GM12874 (cell line): ENCODE measurements at regions not wholly inside any gene's neighbourhood (a gene's known extent, or its start where the extent isn't known, plus 50 kb on each side); places are given as distances from the start of the nearest gene placed in this dataset.

Experiments
- TF ChIP-seq, protein P1 (sequence below): IDR thresholded peaks from 2 replicates; pipeline ENCODE4 v1.5.1; 2011; ENCODE audit warnings: low read depth, mild to moderate bottlenecking, control low read depth, low read length, moderate library complexity; ENCODE audit not compliant: insufficient read depth

DNA sequence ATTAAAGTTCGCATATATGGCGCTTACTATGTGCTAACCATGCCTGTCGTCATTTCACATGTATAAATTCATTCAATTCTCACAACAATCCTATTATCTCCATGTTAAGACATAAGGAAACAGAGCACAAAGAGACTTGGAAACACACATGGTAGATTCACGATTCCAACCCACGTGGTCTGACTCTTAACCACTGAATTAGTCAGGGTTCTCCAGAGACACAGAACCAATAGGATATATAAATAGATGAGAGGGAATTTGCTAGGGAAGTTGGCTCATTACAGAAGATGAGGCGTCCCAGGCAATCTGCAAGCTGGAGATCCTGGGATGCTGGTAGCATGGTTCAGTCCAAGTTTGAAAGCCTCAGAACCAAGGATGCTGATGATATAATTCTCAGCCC lies 765.3 kb downstream of the TBL1XR1 start:
- TF ChIP-seq, protein P1, sequence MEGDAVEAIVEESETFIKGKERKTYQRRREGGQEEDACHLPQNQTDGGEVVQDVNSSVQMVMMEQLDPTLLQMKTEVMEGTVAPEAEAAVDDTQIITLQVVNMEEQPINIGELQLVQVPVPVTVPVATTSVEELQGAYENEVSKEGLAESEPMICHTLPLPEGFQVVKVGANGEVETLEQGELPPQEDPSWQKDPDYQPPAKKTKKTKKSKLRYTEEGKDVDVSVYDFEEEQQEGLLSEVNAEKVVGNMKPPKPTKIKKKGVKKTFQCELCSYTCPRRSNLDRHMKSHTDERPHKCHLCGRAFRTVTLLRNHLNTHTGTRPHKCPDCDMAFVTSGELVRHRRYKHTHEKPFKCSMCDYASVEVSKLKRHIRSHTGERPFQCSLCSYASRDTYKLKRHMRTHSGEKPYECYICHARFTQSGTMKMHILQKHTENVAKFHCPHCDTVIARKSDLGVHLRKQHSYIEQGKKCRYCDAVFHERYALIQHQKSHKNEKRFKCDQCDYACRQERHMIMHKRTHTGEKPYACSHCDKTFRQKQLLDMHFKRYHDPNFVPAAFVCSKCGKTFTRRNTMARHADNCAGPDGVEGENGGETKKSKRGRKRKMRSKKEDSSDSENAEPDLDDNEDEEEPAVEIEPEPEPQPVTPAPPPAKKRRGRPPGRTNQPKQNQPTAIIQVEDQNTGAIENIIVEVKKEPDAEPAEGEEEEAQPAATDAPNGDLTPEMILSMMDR: no peak

DNA sequence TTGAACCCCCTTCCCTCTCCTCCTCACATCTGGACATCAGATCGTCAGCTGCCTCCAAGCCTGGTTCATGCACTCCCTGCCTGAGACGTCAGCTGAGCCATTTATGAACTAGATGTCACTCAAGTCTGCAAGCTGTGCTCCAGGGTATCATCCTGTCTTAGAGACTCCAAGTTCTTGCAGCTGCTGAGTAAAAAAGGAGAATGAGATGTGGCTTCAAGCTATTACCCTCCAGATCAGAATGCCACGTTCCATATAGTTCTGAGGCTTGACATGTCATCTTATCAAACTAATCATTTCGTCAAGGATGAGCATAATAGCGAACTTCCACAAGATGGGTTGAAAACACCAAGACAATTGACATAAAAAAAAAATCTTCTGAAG lies 766.3 kb downstream of the TBL1XR1 start:
- TF ChIP-seq, protein P1: no peak

DNA sequence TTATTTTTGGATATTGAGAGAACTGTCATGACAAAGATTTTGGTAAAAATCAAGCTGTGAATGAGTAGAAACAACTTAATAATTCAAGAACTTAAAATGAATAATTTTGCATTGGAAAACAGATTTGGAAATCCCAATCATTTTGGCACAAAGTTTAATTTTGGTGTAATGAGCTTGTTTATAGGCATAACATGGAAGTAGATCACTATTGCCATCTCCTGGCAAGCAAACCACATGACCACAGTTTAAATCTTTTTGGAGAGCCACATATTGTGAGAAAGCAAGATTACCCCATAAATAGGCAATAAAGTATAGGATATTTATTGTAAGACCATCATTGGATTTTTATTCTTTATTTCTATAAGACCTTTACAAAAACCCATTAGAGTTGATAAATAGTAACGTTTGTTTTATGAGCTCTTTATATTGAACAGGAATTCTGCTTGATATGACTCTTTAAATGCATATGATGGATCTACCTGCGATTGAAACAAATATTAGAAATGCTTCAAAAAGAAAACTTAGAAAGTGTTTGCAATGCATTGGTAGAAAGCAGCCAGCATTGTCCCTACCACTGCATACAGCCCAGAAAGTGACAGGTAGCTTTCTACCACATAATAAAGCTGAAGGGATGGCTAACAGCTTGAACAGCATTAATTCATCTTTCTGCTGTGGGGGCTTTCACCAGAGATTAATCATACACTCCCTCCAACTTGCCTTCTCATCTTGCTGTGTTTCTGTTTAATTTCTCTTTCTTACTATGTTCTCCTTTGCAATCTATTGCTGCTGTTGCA lies 766.8 kb downstream of the TBL1XR1 start:
- TF ChIP-seq, protein P1: peak; percentile 9; the same call in 1 of the 2 replicates

DNA sequence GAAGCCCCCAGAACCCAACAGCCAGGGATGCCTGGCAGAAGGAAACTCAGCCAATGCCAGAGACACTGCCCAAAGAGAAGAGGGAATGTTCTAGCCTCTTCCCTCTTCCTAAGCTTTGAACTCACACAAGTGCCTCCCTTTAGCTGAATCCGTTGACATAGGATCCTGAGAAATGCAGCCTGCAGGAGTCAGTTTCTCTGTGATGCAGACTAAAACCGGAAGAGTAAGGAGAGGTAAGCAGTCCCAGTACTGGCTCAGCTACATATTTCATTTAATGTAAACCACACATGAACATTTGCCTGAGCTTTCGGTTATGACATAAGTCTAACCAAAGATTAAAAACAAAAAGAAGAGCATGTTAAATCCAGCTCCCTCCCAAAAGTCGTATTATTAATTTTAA lies 768.7 kb downstream of the TBL1XR1 start:
- TF ChIP-seq, protein P1: no peak

DNA sequence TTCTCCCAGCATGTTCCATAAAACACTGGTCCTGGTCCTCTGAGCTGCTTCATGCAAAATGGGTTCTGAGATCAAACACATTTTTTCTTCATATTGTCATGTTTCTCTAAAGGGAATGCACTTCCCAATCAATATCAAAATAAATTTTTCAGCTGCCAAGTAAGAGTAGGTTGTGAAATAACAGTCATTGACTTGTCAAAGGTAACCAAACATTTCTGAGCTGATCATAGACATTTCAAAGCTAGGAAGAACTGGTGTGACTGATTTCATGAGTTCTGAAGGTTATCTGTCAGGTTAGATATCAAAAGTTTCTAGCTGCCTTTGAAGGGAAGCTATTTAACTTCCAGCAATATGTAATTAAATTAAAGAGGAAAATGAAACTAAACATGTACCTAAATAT lies 770.9 kb downstream of the TBL1XR1 start:
- TF ChIP-seq, protein P1: no peak

DNA sequence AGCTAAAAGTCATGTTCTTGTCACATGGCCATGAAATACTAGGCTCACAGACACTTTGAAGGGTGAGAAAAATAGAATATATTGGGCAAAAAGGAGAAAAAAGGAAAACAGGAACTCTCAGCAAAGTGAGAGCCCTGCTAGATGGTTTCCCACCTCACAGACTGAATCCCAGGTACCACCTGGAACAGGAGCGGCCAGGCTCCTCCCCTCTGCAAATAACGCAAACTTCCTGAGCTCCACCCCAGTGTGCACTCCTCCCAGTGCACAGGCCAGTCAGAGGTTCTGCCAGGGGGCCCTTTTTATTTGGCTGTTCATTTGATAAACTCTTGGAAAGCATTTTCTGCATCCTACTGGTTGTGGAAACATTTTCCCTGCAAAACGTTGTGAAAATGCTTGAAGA lies 780.4 kb downstream of the TBL1XR1 start:
- TF ChIP-seq, protein P1: no peak

DNA sequence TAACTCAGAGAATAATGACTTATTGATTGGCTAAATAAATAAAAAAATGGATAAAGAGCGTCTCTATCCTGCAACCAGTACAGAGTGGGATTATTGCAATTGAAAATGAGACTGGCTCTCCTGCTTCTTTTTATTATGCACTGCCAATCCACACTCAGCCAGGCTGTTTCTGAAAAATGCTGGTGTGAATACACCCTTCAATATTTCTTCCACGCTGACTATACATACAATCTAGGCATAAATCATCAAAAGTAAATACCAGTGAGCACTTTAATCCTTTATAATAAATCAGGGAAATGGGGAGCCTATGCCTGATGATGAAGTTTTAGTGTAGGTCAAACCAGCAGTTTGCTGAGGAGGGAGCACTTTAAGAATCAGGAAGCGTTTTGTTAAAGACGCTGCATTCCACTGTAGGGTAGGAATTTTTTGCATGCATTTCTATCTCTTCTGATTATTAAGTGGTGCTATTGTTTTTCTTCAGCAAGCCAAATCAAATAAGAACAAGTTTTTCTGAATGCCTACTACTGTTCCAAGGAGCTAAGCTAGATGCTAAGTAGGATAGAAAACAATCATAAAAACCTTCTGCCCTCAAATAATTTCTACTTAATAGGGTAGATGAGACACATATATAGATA lies 781.5 kb downstream of the TBL1XR1 start:
- TF ChIP-seq, protein P1: no peak
